NCI-H460 (cell line): ENCODE measurements at regions not wholly inside any gene's neighbourhood (a gene's known extent, or its start where the extent isn't known, plus 50 kb on each side); places are given as distances from the start of the nearest gene placed in this dataset.

ENCODE experiments used
- DNase-seq: peaks from one replicate; pipeline ENCODE4 v3.0.0-alpha.2; 2016; ENCODE audit warnings: low read depth; ENCODE audit errors: extremely low read depth

GRCh38 chr1:68950036-68950435 lies 453.2 kb upstream of the DEPDC1 start:
- DNase-seq = no peak

DNA sequence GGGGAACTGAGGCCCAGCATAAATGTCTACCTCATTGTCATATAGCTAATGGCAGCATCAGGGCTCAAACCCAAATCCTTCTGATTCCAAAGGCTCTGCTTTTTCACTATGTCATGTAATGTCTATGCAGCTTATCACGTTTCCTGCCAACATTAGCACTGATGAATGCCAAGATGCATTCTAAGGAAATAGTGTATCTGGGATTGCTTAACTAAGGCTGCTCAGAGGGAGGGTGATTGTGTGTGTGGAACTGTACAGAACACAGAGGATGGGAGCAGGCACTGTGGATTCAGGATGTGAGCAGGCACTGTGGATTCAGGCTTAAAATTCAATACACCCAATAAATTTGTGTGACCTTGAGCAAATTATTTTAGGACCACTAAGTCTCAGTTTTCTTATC lies 456.4 kb upstream of the DEPDC1 start:
- no peak for DNase-seq

DNA sequence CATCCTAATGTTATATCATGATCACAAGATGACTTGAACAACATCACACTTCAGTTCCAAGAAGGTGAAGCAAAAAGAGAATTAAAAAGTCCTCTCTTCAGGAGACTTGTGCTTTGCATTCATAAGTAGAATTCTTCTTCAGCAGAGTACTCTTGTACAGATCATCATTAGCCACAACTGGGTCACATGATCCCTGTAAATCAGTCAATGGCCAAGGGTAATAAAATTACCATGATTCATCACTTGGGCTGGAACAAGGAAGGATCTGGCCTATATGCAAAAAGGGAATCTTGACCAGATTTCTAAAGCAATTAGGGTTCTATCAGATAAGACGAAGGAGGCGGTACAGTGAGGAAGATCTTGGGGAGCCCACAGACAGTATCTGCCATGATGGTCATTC lies 458.0 kb upstream of the DEPDC1 start:
- no peak for DNase-seq

DNA sequence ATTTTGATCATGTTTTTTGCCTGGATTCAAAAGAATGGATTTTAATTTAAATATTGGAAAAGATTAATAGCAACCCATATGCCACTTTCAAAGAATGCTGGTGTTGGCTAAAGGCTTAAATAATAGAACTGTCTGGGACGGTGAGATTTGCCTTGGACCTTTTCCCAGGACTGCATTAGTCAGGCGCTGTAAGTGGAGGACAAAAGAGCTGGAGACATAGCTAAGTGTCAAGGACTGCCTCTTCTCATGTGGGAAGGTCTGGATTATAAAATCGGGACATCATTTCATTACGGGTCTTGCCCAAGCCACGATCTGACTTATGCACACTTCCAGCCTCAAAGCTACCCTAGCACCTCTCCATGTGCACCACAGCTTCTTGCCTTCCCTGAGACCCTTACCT lies 458.5 kb upstream of the DEPDC1 start:
- no peak for DNase-seq

- no peak for DNase-seq
Observed at GRCh38 chr1:68958958-68959357, 462.1 kb upstream of the DEPDC1 start.

DNA sequence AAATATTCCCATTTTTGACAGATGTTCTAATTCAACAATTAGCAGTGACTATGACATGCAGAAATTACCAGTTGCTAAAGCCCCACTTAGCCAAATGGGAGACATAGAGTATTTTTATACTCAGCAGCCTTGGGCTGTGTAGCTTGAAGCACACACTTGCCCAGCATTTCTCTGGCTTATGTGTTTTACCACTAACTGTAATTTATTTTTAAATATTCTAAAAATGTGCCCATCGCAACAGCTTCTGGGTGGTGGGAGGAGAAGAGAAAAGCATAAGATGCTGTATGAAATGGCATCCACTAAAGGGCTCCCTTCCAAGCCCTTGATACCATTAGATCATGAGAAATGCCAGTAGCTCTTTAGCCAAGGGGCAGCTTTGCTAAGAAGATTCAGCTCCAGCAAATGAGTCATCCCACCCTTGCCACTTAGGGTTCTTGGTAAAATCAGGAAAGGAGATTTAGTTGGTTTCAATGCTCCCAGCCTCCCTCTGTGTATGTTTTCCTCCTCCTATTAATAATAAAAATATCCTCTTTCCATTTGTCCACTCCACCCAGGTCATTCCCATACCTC lies 462.7 kb upstream of the DEPDC1 start:
- DNase-seq = no peak

DNA sequence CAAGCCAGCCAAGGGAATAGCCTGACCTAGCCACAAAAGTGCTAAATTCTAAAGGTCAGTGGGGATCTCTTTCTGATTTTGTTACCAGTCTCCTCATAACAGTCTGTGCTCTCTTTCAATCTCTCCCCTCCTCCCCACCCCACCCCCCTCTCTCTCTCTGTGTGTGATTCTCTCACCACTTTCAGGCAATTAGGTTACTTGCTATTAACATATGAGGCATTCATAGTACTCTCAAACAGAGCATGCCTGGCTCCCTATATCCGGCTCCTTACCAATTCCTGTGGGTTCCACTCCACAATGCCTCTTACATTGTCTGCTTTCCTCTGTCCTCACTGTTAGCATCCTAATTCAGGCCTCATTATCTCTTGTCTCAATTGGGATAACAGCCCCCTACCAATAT lies 464.3 kb upstream of the DEPDC1 start:
- no peak for DNase-seq

DNA sequence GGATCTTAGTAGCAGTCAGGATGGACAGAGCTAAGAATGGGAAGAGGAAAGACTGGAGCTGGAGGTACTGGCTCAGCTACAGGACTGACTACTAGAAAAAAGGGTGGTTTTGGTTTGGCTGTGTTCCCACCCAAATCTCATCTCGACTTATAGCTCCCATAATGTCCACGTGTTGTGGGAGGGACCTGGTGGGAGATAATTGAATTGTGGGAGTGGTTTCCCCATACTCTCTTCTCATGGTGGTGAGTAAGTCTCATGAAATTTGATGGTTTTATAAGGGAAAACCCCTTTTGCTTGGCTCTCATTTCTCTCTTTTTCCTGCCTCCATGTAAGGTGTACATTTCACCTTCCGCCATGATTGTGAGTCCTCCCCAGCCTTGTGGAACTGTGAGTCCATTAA lies 466.5 kb upstream of the DEPDC1 start:
- DNase-seq = no peak

- DNase-seq = no peak
Observed at GRCh38 chr1:68969441-68969840, 472.6 kb upstream of the DEPDC1 start.

GRCh38 chr1:68970571-68970970 lies 473.7 kb upstream of the DEPDC1 start:
- DNase-seq = no peak

DNA sequence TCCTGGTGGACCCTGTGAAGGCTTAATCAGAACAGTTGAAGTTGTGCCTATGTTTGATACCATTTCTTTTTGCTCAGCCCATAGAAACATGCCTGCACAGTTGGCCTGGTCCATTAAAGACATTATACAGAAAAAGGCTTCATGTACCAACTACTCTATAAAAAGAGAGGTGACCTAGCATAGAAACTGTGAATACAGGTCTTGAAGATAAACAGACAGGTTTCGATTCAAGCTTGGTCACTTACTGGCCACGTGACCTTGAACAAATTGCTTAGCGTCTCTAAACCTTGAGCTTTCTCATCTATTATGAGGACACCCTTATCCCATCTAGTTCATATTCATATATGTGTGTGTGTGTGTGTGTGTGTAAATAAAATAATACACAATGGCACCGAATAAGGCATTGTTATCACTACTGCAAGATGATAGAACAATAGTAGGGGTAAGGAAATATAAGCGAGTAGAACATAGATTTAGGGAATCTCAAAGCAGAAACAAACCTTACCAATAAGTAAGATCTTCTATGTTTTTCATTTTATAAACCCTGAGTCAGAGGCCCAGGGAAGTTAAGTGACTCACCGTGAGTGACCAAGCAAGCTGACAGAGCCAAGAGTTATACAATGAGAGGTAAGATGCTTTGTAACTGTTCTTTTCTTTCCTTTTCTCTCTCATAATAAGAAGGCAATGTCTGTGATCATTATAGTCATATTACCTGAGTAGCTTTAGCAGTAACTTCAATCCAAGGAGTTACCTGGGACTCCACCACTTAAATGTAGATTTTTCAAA lies 476.8 kb upstream of the DEPDC1 start:
- DNase-seq = no peak

GRCh38 chr1:68974447-68974846 lies 477.6 kb upstream of the DEPDC1 start:
- no peak for DNase-seq

GRCh38 chr1:68975212-68975933 lies 478.5 kb upstream of the DEPDC1 start:
- no peak for DNase-seq

DNA sequence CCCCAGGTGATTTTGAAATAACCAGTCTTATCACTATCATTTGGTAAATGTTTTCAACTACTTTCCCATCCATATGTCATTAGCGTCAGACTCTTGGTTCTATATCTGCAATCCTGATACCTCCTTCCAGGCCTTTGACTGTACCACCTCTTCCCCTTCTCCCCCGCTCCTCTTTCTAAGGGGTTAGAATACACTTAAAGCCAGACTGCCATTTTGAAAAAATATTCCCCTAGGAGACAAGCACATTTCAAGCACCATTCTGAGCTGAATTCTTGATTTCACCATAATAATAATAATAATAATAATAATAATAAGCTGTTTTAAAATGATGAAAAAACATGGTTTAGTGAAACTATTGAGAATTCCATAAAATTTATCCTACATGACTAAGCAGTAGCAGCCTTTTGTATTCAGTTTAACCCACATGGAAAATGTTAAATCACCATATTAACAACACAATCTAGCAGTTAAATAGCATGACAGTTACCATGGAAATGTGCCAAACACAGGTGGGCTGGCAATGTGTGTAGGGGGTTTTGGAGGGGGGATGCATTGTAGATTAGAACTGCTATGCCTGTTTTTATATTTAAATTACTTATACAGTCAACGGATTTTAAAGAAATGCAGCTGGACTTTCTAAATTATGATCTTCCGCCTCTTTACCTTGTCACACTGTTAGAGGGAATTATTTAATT lies 480.2 kb upstream of the DEPDC1 start:
- no peak for DNase-seq

DNA sequence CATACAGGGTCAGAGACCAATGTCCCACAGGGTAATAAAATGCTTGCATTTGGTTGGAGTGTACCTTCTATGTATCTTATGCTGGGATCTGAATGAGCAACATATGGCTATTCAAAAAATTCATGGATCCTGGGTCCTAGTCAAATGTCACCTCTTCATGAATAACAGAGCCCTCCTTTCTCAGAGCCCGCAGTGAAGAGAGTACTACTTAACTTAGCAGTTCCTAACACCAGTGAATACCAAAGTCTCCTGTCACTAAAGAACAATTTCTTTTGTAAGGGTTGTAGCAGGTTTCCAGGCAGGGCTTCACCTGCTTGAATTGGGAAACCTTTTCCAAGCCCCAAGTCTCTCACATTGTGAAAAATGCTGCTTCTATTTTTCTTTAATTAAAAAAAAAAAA lies 483.0 kb upstream of the DEPDC1 start:
- DNase-seq = no peak

- DNase-seq = no peak
Observed at GRCh38 chr1:68984289-68984688, 487.4 kb upstream of the DEPDC1 start.

DNA sequence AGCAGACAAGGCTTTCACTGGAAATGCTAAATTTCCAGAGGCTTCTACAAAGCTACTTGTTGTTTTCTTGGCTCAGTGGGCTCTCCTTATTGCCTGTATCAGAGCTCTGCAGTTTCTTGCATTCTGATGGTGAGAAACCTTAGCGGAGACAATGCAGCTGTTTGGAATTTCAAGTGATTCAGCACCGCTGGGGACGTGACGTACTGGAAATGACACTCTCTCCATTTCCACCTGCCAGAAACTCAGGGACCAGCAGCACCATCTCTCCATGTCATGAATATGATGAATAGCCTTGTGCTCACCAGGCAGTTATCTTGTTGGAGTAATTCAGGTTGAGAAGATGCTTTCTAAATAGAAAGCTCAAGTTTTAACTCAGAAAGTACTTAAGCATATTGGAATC lies 497.2 kb upstream of the DEPDC1 start:
- DNase-seq = no peak

DNA sequence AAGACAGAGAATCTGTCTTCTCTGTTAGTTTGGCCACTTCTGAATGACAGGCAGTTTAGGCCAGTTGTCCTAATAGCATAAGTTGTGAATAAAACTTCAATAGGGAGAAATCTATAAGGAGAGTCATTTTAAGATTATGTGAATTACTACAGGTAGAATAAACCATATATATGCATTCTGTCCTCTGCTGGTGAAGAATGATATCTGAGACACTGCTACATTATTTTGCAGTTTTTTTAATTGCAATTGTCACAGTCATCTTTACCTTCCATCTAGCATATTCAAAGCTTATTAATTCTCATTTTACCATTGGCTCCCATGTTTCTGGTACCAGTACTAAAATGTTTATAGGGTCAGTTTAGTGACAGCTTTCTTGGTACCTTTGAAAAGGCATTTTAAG lies 519.6 kb upstream of the DEPDC1 start:
- DNase-seq = no peak

- no peak for DNase-seq
Observed at GRCh38 chr1:69029649-69030048, 532.8 kb upstream of the DEPDC1 start.

DNA sequence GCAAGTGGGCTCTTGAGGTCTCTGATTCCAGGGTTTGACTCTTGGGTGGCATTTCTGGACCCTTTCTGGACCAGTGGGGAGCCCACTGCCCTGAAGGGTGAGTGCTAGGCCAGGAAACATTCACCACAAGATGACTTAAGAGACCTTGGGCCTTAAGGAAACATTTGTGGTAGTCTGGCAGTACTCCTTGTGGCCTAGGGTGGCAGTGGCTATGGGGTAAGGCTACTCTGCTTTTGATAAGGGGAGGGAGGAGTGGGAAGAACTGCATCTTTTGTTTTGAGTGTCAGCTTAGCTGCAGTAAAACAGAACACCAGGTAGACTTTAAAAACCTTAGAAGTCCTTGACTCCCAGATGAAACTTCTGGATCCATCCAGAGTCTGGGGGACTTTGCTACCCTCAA lies 529.3 kb upstream of the LRRC7 start:
- no peak for DNase-seq

GRCh38 chr1:69045572-69045971 lies 522.1 kb upstream of the LRRC7 start:
- DNase-seq = no peak
